ENCODE measurements at regions not wholly inside any gene's neighbourhood (a gene's known extent, or its start where the extent isn't known, plus 50 kb on each side); places are given as distances from the start of the nearest gene placed in this dataset.
"Not testable (repeated sequence)": the region's sequence is repeated elsewhere in the genome, so short reads cannot be mapped to it uniquely, and the experiment has no call there.

- no peaks in the 10 kb centered on the region for H3K9me3 Mint-ChIP-seq
- peaks cover 4% of the 10 kb centered on the region for H3K4me1 Mint-ChIP-seq
- no peak overlapping the region for H3K27ac Mint-ChIP-seq
- no peaks in the 10 kb centered on the region for H3K36me3 Mint-ChIP-seq (ENCODE audit: low read depth)
- H3K4me3 Mint-ChIP-seq: no peak overlapping the region
- DNase-seq: no peak
- H3K27me3 Mint-ChIP-seq (ENCODE audit: low read depth, poor library complexity): peaks cover 32% of the 10 kb centered on the region
- TF ChIP-seq CTCF (IDR thresholded peaks at IDR 0.05): no peak
These were observed 177.6 kb downstream of the AIPL1 start for GRCh38 chr17:6257336-6257735.

- DNase-seq: no peak
- Mint-ChIP-seq H3K27ac (no peak overlapping the region), H3K27me3 (ENCODE audit: low read depth, poor library complexity) (peaks cover 21% of the 10 kb centered on the region), H3K36me3 (ENCODE audit: low read depth) (no peaks in the 10 kb centered on the region), H3K4me1 (peaks cover 4% of the 10 kb centered on the region), H3K4me3 (no peak overlapping the region), H3K9me3 (no peaks in the 10 kb centered on the region)
- TF ChIP-seq CTCF (IDR thresholded peaks at IDR 0.05): no peak
These were observed 179.6 kb downstream of the AIPL1 start for GRCh38 chr17:6255322-6255721.

GRCh38 chr17:6254036-6254435 is 180.9 kb downstream of the AIPL1 start:
- no peaks in the 10 kb centered on the region for H3K36me3 Mint-ChIP-seq (ENCODE audit: low read depth)
- no peak overlapping the region for H3K4me3 Mint-ChIP-seq
- no peaks in the 10 kb centered on the region for H3K9me3 Mint-ChIP-seq
- H3K4me1 Mint-ChIP-seq: peaks cover 4% of the 10 kb centered on the region
- H3K27me3 Mint-ChIP-seq (ENCODE audit: low read depth, poor library complexity): peaks cover 19% of the 10 kb centered on the region
- TF ChIP-seq CTCF (IDR thresholded peaks at IDR 0.05): no peak
- no peak for DNase-seq
- no peak overlapping the region for H3K27ac Mint-ChIP-seq

- H3K27me3 Mint-ChIP-seq (ENCODE audit: low read depth, poor library complexity): peaks cover 14% of the 10 kb centered on the region
- not testable (repeated sequence) for H3K4me3 Mint-ChIP-seq; DNase-seq; H3K27ac Mint-ChIP-seq; H3K4me1 Mint-ChIP-seq; H3K36me3 Mint-ChIP-seq (ENCODE audit: low read depth); H3K9me3 Mint-ChIP-seq
These were observed 181.5 kb downstream of the WSCD1 start for GRCh38 chr17:6251640-6252039.

- no peak for DNase-seq
- Mint-ChIP-seq H3K27ac (no peak overlapping the region), H3K4me1 (peaks cover 6% of the 10 kb centered on the region), H3K36me3 (ENCODE audit: low read depth) (no peaks in the 10 kb centered on the region), H3K4me3 (no peak overlapping the region), H3K9me3 (no peaks in the 10 kb centered on the region), H3K27me3 (ENCODE audit: low read depth, poor library complexity) (peaks cover 9% of the 10 kb centered on the region)
- TF ChIP-seq CTCF (IDR thresholded peaks at IDR 0.05): no peak
These were observed 179.6 kb downstream of the WSCD1 start for GRCh38 chr17:6249732-6250131.

- no peak for TF ChIP-seq CTCF (IDR thresholded peaks at IDR 0.05)
- H3K9me3 Mint-ChIP-seq: no peaks in the 10 kb centered on the region
- DNase-seq: no peak
- no peak overlapping the region for H3K27ac Mint-ChIP-seq
- peaks cover 21% of the 10 kb centered on the region for H3K27me3 Mint-ChIP-seq (ENCODE audit: low read depth, poor library complexity)
- no peaks in the 10 kb centered on the region for H3K36me3 Mint-ChIP-seq (ENCODE audit: low read depth)
- H3K4me3 Mint-ChIP-seq: no peak overlapping the region
- peaks cover 21% of the 10 kb centered on the region for H3K4me1 Mint-ChIP-seq
These were observed 177.9 kb downstream of the WSCD1 start for GRCh38 chr17:6248061-6248460.

All from nephron progenitor cell (in vitro differentiated cells).